SK-N-SH treated with all-trans-retinoic acid at 6 μM for 48 hours (cell line): ENCODE measurements at regions not wholly inside any gene's neighbourhood (a gene's known extent, or its start where the extent isn't known, plus 50 kb on each side); places are given as distances from the start of the nearest gene placed in this dataset.

ENCODE experiments used
- ATAC-seq: fragments of 200-7000 bp; cut with Tn5 transposase; 3 replicates; pipeline ENCODE4 v1.9.1; 2020; ENCODE audit warnings: mild to moderate bottlenecking, moderate library complexity
- ARNTL ChIP-seq: fragments of 450-650 bp; formaldehyde crosslinking; IDR thresholded peaks from 2 replicates; pipeline ENCODE4 v1.5.0; 2020; ENCODE audit warnings: low read depth, mild to moderate bottlenecking, moderate library complexity, borderline replicate concordance
- BACH2 ChIP-seq: fragments of 250-450 bp; sonication (Bioruptor Pico); IDR thresholded peaks from 2 replicates; pipeline ENCODE4 v1.9.0; 2021; ENCODE audit warnings: mild to moderate bottlenecking, borderline replicate concordance
- CREB5 ChIP-seq: fragments of 250-450 bp; sonication (Bioruptor Pico); IDR thresholded peaks from 2 replicates; pipeline ENCODE4 v1.5.1; 2020; ENCODE audit warnings: low read depth, mild to moderate bottlenecking, moderate library complexity
- CSDC2 ChIP-seq: fragments of 250-450 bp; sonication (Bioruptor Pico); IDR thresholded peaks from 2 replicates; pipeline ENCODE4 v1.5.0; 2020; ENCODE audit warnings: mild to moderate bottlenecking, moderate library complexity
- CSRNP3 ChIP-seq: fragments of 250-450 bp; sonication (Bioruptor Pico); IDR thresholded peaks from 2 replicates; pipeline ENCODE4 v1.5.1; 2021; ENCODE audit warnings: mild to moderate bottlenecking, moderate library complexity
- ESRRG ChIP-seq: fragments of 250-450 bp; sonication (Bioruptor Pico); IDR thresholded peaks from 2 replicates; pipeline ENCODE4 v1.6.1; 2021; ENCODE audit warnings: mild to moderate bottlenecking
- GLIS3 ChIP-seq: fragments of 250-450 bp; sonication (Bioruptor Pico); IDR thresholded peaks from 2 replicates; pipeline ENCODE4 v1.5.0; 2020; ENCODE audit warnings: mild to moderate bottlenecking, moderate library complexity
- ISL1 ChIP-seq: fragments of 250-450 bp; sonication (Bioruptor Pico); IDR thresholded peaks from 2 replicates; pipeline ENCODE4 v2.1.2; 2022; ENCODE audit warnings: mild to moderate bottlenecking, moderate library complexity
- OSR1 ChIP-seq: fragments of 250-450 bp; sonication (Bioruptor Pico); IDR thresholded peaks from 2 replicates; pipeline ENCODE4 v1.8.0; 2022; ENCODE audit warnings: moderate library complexity, mild to moderate bottlenecking, inconsistent platforms
- PATZ1 ChIP-seq: fragments of 250-450 bp; sonication (Bioruptor Pico); IDR thresholded peaks from 2 replicates; pipeline ENCODE4 v1.8.0; 2020; ENCODE audit warnings: mild to moderate bottlenecking, moderate library complexity, borderline replicate concordance
- POU6F1 ChIP-seq: fragments of 250-450 bp; sonication (Bioruptor Pico); IDR thresholded peaks from 2 replicates; pipeline ENCODE4 v1.8.0; 2021; ENCODE audit warnings: low read depth, mild to moderate bottlenecking, moderate library complexity, borderline replicate concordance
- PPARA ChIP-seq: fragments of 250-450 bp; sonication (Bioruptor Pico); IDR thresholded peaks from 2 replicates; pipeline ENCODE4 v1.5.0; 2020; ENCODE audit warnings: mild to moderate bottlenecking, borderline replicate concordance
- RARB ChIP-seq: fragments of 250-450 bp; sonication (Bioruptor Pico); IDR thresholded peaks from 2 replicates; pipeline ENCODE4 v1.8.0; 2021; ENCODE audit warnings: mild to moderate bottlenecking, moderate library complexity
- SNAI2 ChIP-seq: fragments of 250-450 bp; sonication (Bioruptor Pico); IDR thresholded peaks from 2 replicates; pipeline ENCODE4 v1.5.0; 2020; ENCODE audit warnings: mild to moderate bottlenecking, moderate library complexity
- TSHZ2 ChIP-seq: fragments of 250-450 bp; sonication (Bioruptor Pico); IDR thresholded peaks from 2 replicates; pipeline ENCODE4 v1.5.0; 2020; ENCODE audit warnings: mild to moderate bottlenecking, moderate library complexity
- ZC3H10 ChIP-seq: fragments of 250-450 bp; sonication (Bioruptor Pico); IDR thresholded peaks from 2 replicates; pipeline ENCODE4 v1.5.1; 2021; ENCODE audit warnings: mild to moderate bottlenecking, moderate library complexity
- ZFP3 ChIP-seq: fragments of 250-450 bp; sonication (Bioruptor Pico); IDR thresholded peaks from 2 replicates; pipeline ENCODE4 v1.5.0; 2020; ENCODE audit warnings: mild to moderate bottlenecking, moderate library complexity
- ZFP30 ChIP-seq: fragments of 450-650 bp; formaldehyde crosslinking; IDR thresholded peaks from 2 replicates; pipeline ENCODE4 v1.5.0; 2022; ENCODE audit warnings: mild to moderate bottlenecking, moderate library complexity
- ZNF70 ChIP-seq: fragments of 450-650 bp; formaldehyde crosslinking; IDR thresholded peaks from 2 replicates; pipeline ENCODE4 v1.5.0; 2020; ENCODE audit warnings: mild to moderate bottlenecking, moderate library complexity
- ZNF8 ChIP-seq: fragments of 450-650 bp; formaldehyde crosslinking; IDR thresholded peaks from 2 replicates; pipeline ENCODE4 v1.5.0; 2020; ENCODE audit warnings: mild to moderate bottlenecking, moderate library complexity

- no peak for TF ChIP-seq TSHZ2 (CRISPR knock-in tag)
- no peak for TF ChIP-seq CREB5 (CRISPR knock-in tag)
Observed at GRCh38 chr2:43123981-43124686, 102.3 kb downstream of the ZFP36L2 start (continued).

GRCh38 chr2:43123486-43123885 is 102.9 kb downstream of the ZFP36L2 start:
- ATAC-seq: no peak
- TF ChIP-seq ZFP3 (CRISPR knock-in tag): no peak
- TF ChIP-seq ZNF8 (CRISPR knock-in tag): no peak
- TF ChIP-seq ESRRG: no peak
- no peak for TF ChIP-seq ISL1 (CRISPR knock-in tag)
- no peak for TF ChIP-seq RARB (CRISPR knock-in tag)
- TF ChIP-seq PPARA (CRISPR knock-in tag): no peak
- TF ChIP-seq CSDC2 (CRISPR knock-in tag): no peak
- TF ChIP-seq ZNF70 (CRISPR knock-in tag): no peak
- TF ChIP-seq PATZ1: no peak
- TF ChIP-seq ZFP30 (CRISPR knock-in tag): no peak
- no peak for TF ChIP-seq ARNTL
- no peak for TF ChIP-seq SNAI2 (CRISPR knock-in tag)
- no peak for TF ChIP-seq OSR1 (CRISPR knock-in tag)
- TF ChIP-seq GLIS3 (CRISPR knock-in tag): no peak
- no peak for TF ChIP-seq CSRNP3
- TF ChIP-seq BACH2: no peak
- no peak for TF ChIP-seq ZC3H10 (CRISPR knock-in tag)
- no peak for TF ChIP-seq TSHZ2 (CRISPR knock-in tag)
- TF ChIP-seq POU6F1 (CRISPR knock-in tag): no peak
